ENCODE measurements at regions not wholly inside any gene's neighbourhood (a gene's known extent, or its start where the extent isn't known, plus 50 kb on each side); places are given as distances from the start of the nearest gene placed in this dataset.

GRCh38 chr7:10803720-10804119, 170.0 kb upstream of the PHF14 start:
- H3K27me3 Mint-ChIP-seq = no peaks in the 10 kb centered on the region
- no peaks in the 10 kb centered on the region for H3K4me1 Mint-ChIP-seq
- peaks cover 2% of the 10 kb centered on the region for H3K36me3 Mint-ChIP-seq
- H3K9me3 Mint-ChIP-seq = no peaks in the 10 kb centered on the region
- no peak overlapping the region for H3K27ac Mint-ChIP-seq
- H3K4me3 Mint-ChIP-seq = no peak overlapping the region

GRCh38 chr7:10804770-10805169, 168.9 kb upstream of the PHF14 start:
- H3K4me3 Mint-ChIP-seq = no peak overlapping the region
- no peaks in the 10 kb centered on the region for H3K9me3 Mint-ChIP-seq
- H3K4me1 Mint-ChIP-seq = no peaks in the 10 kb centered on the region
- no peaks in the 10 kb centered on the region for H3K27me3 Mint-ChIP-seq
- no peak overlapping the region for H3K27ac Mint-ChIP-seq
- H3K36me3 Mint-ChIP-seq = peaks cover 2% of the 10 kb centered on the region

GRCh38 chr7:10815546-10815945, 158.1 kb upstream of the PHF14 start:
- H3K4me3 Mint-ChIP-seq = no peak overlapping the region
- H3K9me3 Mint-ChIP-seq = no peaks in the 10 kb centered on the region
- H3K36me3 Mint-ChIP-seq = peaks cover 2% of the 10 kb centered on the region
- no peak overlapping the region for H3K27ac Mint-ChIP-seq
- H3K27me3 Mint-ChIP-seq = peaks cover 3% of the 10 kb centered on the region
- peaks cover 0 to under 1% (median 0%) of the 10 kb centered on the region in 3 donors for H3K4me1 Mint-ChIP-seq

- H3K27ac Mint-ChIP-seq = no peak overlapping the region
- H3K36me3 Mint-ChIP-seq = no peaks in the 10 kb centered on the region
These were observed 152.5 kb upstream of the PHF14 start for GRCh38 chr7:10821156-10821555.

GRCh38 chr7:10824154-10824553, 149.5 kb upstream of the PHF14 start:
- Mint-ChIP-seq H3K4me1 (no peaks in the 10 kb centered on the region), H3K4me3 (no peak overlapping the region), H3K27ac (no peak overlapping the region), H3K27me3 (no peaks in the 10 kb centered on the region), H3K36me3 (no peaks in the 10 kb centered on the region), H3K9me3 (no peaks in the 10 kb centered on the region)

More at GRCh38 chr7:10821156-10821555, 152.5 kb upstream of the PHF14 start:
- Mint-ChIP-seq H3K9me3 (no peaks in the 10 kb centered on the region), H3K4me1 (no peaks in the 10 kb centered on the region), H3K4me3 (no peak overlapping the region), H3K27me3 (no peaks in the 10 kb centered on the region)

GRCh38 chr7:10838228-10838627, 135.4 kb upstream of the PHF14 start:
- H3K9me3 Mint-ChIP-seq = no peaks in the 10 kb centered on the region
- no peak overlapping the region for H3K27ac Mint-ChIP-seq
- no peaks in the 10 kb centered on the region for H3K36me3 Mint-ChIP-seq
- H3K4me3 Mint-ChIP-seq = no peak overlapping the region
- H3K4me1 Mint-ChIP-seq = no peaks in the 10 kb centered on the region
- peaks cover 2% of the 10 kb centered on the region for H3K27me3 Mint-ChIP-seq

GRCh38 chr7:10845225-10845624, 128.4 kb upstream of the PHF14 start:
- Mint-ChIP-seq H3K36me3 (no peaks in the 10 kb centered on the region), H3K4me3 (no peak overlapping the region), H3K4me1 (no peaks in the 10 kb centered on the region), H3K27ac (no peak overlapping the region), H3K27me3 (peaks cover 2% of the 10 kb centered on the region), H3K9me3 (no peaks in the 10 kb centered on the region)

- Mint-ChIP-seq H3K27ac (no peak overlapping the region), H3K36me3 (no peaks in the 10 kb centered on the region), H3K4me3 (no peak overlapping the region), H3K9me3 (no peaks in the 10 kb centered on the region), H3K27me3 (peaks cover 1% of the 10 kb centered on the region), H3K4me1 (no peaks in the 10 kb centered on the region)
These were observed 118.1 kb upstream of the PHF14 start for GRCh38 chr7:10855583-10855982.

GRCh38 chr7:10860516-10860915, 113.2 kb upstream of the PHF14 start:
- peaks cover 1% of the 10 kb centered on the region for H3K36me3 Mint-ChIP-seq
- H3K27ac Mint-ChIP-seq = no peak overlapping the region
- H3K27me3 Mint-ChIP-seq = no peaks in the 10 kb centered on the region
- no peak overlapping the region for H3K4me3 Mint-ChIP-seq
- H3K4me1 Mint-ChIP-seq = no peaks in the 10 kb centered on the region
- H3K9me3 Mint-ChIP-seq = no peaks in the 10 kb centered on the region

- no peak overlapping the region for H3K27ac Mint-ChIP-seq
- H3K9me3 Mint-ChIP-seq = no peaks in the 10 kb centered on the region
- H3K27me3 Mint-ChIP-seq = no peaks in the 10 kb centered on the region
- no peaks in the 10 kb centered on the region for H3K4me1 Mint-ChIP-seq
- no peak overlapping the region for H3K4me3 Mint-ChIP-seq
- H3K36me3 Mint-ChIP-seq = peaks cover 1% of the 10 kb centered on the region
These were observed 110.2 kb upstream of the PHF14 start for GRCh38 chr7:10863476-10863875.

GRCh38 chr7:10874666-10875065, 99.0 kb upstream of the PHF14 start:
- Mint-ChIP-seq H3K27ac (no peak overlapping the region), H3K27me3 (peaks cover 3% of the 10 kb centered on the region), H3K9me3 (peaks cover 0 to 7% (median 3%) of the 10 kb centered on the region in 3 donors), H3K36me3 (peaks cover 1% of the 10 kb centered on the region), H3K4me1 (no peaks in the 10 kb centered on the region), H3K4me3 (no peak overlapping the region)

GRCh38 chr7:10875080-10875479, 98.6 kb upstream of the PHF14 start:
- Mint-ChIP-seq H3K27me3 (peaks cover 3% of the 10 kb centered on the region), H3K27ac (no peak overlapping the region), H3K36me3 (peaks cover 1% of the 10 kb centered on the region), H3K4me3 (no peak overlapping the region), H3K9me3 (peaks cover 0 to 7% (median 3%) of the 10 kb centered on the region in 3 donors), H3K4me1 (no peaks in the 10 kb centered on the region)

- Mint-ChIP-seq H3K4me1 (peaks cover 6 to 8% (median 8%) of the 10 kb centered on the region in 3 donors), H3K4me3 (peak overlapping the region in 2 of 4 donors; percentile 45 to 86), H3K27ac (peak overlapping the region in 1 of 3 donors; percentile 28), H3K36me3 (no peaks in the 10 kb centered on the region), H3K9me3 (no peaks in the 10 kb centered on the region), H3K27me3 (no peaks in the 10 kb centered on the region)
These were observed 84.8 kb upstream of the PHF14 start for GRCh38 chr7:10888861-10889260.

GRCh38 chr7:10889266-10889898, 84.3 kb upstream of the PHF14 start:
- Mint-ChIP-seq H3K9me3 (no peaks in the 10 kb centered on the region), H3K27ac (peak overlapping the region in 2 of 3 donors; percentile 28 to 85), H3K27me3 (no peaks in the 10 kb centered on the region), H3K4me3 (peak overlapping the region in 1 of 4 donors; percentile 86), H3K4me1 (peaks cover 6 to 8% (median 8%) of the 10 kb centered on the region in 3 donors), H3K36me3 (no peaks in the 10 kb centered on the region)

GRCh38 chr7:10908600-10908999, 65.1 kb upstream of the PHF14 start:
- Mint-ChIP-seq H3K4me3 (no peak overlapping the region), H3K4me1 (no peaks in the 10 kb centered on the region), H3K27me3 (peaks cover 2% of the 10 kb centered on the region), H3K9me3 (peaks cover 4 to 7% (median 5%) of the 10 kb centered on the region in 3 donors), H3K27ac (no peak overlapping the region), H3K36me3 (no peaks in the 10 kb centered on the region)

- Mint-ChIP-seq H3K9me3 (peaks cover 3 to 7% (median 4%) of the 10 kb centered on the region in 3 donors), H3K4me1 (no peaks in the 10 kb centered on the region), H3K36me3 (no peaks in the 10 kb centered on the region), H3K4me3 (no peak overlapping the region), H3K27me3 (peaks cover 4% of the 10 kb centered on the region), H3K27ac (no peak overlapping the region)
These were observed 63.2 kb upstream of the PHF14 start for GRCh38 chr7:10910447-10910846.

Data from IgD-negative memory B cell (primary cell).